ENCODE measurements at regions not wholly inside any gene's neighbourhood (a gene's known extent, or its start where the extent isn't known, plus 50 kb on each side); places are given as distances from the start of the nearest gene placed in this dataset.

- Histone ChIP-seq H3K79me2 (ENCODE audit: insufficient read depth, low read length) (no peaks in the 10 kb centered on the region), H2AFZ (ENCODE audit: low read depth, low read length) (no peak overlapping the region), H4K20me1 (ENCODE audit: insufficient read depth, low read length) (no peaks in the 10 kb centered on the region), H3K4me2 (ENCODE audit: insufficient read depth, low read length) (no peak overlapping the region), H3K9ac (ENCODE audit: low read depth, low read length) (no peak overlapping the region), H3K9me3 (ENCODE audit: insufficient read depth, low read length, severe bottlenecking) (peaks cover 3% of the 10 kb centered on the region), H3K4me3 (ENCODE audit: low read depth in 1 of 2, low read length in 2 of 2) (no peak overlapping the region), H3K4me1 (ENCODE audit: insufficient read depth, low read length) (no peaks in the 10 kb centered on the region), H3K27me3 (ENCODE audit: insufficient read depth, low read length, poor library complexity) (no peaks in the 10 kb centered on the region), H3K27ac (ENCODE audit: low read length) (no peak overlapping the region), H3K36me3 (ENCODE audit: insufficient read depth, low read length) (no peaks in the 10 kb centered on the region)
- no peak for ATAC-seq (ENCODE audit: insufficient read depth, low read depth)
- TF ChIP-seq CTCF (IDR thresholded peaks at IDR 0.05; ENCODE audit: borderline replicate concordance, extremely low read depth, low read length, poor library complexity, severe bottlenecking) (no peak), EZH2 (IDR thresholded peaks at IDR 0.05; ENCODE audit: borderline replicate concordance, low read depth, low read length, severe bottlenecking) (no peak)
- no peak for DNase-seq
Observed at GRCh38 chr14:84001023-84001422, 1528.9 kb upstream of the FLRT2 start.

GRCh38 chr14:84003346-84003745 lies 1526.6 kb upstream of the FLRT2 start:
- no peak for DNase-seq
- TF ChIP-seq EZH2 (IDR thresholded peaks at IDR 0.05; ENCODE audit: borderline replicate concordance, low read depth, low read length, severe bottlenecking): no peak
- TF ChIP-seq CTCF (IDR thresholded peaks at IDR 0.05; ENCODE audit: borderline replicate concordance, extremely low read depth, low read length, poor library complexity, severe bottlenecking): no peak

GRCh38 chr14:84006643-84007155 lies 1523.2 kb upstream of the FLRT2 start:
- Histone ChIP-seq H3K79me2 (ENCODE audit: insufficient read depth, low read length) (no peaks in the 10 kb centered on the region), H2AFZ (ENCODE audit: low read depth, low read length) (no peak overlapping the region), H3K4me2 (ENCODE audit: insufficient read depth, low read length) (no peak overlapping the region), H3K27ac (ENCODE audit: low read length) (no peak overlapping the region), H3K4me3 (ENCODE audit: low read depth in 1 of 2, low read length in 2 of 2) (no peak overlapping the region), H3K36me3 (ENCODE audit: insufficient read depth, low read length) (no peaks in the 10 kb centered on the region), H4K20me1 (ENCODE audit: insufficient read depth, low read length) (no peaks in the 10 kb centered on the region), H3K9me3 (ENCODE audit: insufficient read depth, low read length, severe bottlenecking) (no peaks in the 10 kb centered on the region), H3K4me1 (ENCODE audit: insufficient read depth, low read length) (no peaks in the 10 kb centered on the region), H3K27me3 (ENCODE audit: insufficient read depth, low read length, poor library complexity) (no peaks in the 10 kb centered on the region), H3K9ac (ENCODE audit: low read depth, low read length) (no peak overlapping the region)
- DNase-seq (no peak), ATAC-seq (ENCODE audit: insufficient read depth, low read depth) (no peak)
- no peak for TF ChIP-seq CTCF (IDR thresholded peaks at IDR 0.05; ENCODE audit: borderline replicate concordance, extremely low read depth, low read length, poor library complexity, severe bottlenecking)
- no peak for TF ChIP-seq EZH2 (IDR thresholded peaks at IDR 0.05; ENCODE audit: borderline replicate concordance, low read depth, low read length, severe bottlenecking)

More at GRCh38 chr14:84003346-84003745, 1526.6 kb upstream of the FLRT2 start:
- Histone ChIP-seq H3K27ac (ENCODE audit: low read length) (no peak overlapping the region), H3K36me3 (ENCODE audit: insufficient read depth, low read length) (no peaks in the 10 kb centered on the region), H3K79me2 (ENCODE audit: insufficient read depth, low read length) (no peaks in the 10 kb centered on the region), H2AFZ (ENCODE audit: low read depth, low read length) (no peak overlapping the region), H3K4me1 (ENCODE audit: insufficient read depth, low read length) (no peaks in the 10 kb centered on the region), H3K4me3 (ENCODE audit: low read depth in 1 of 2, low read length in 2 of 2) (no peak overlapping the region), H3K27me3 (ENCODE audit: insufficient read depth, low read length, poor library complexity) (no peaks in the 10 kb centered on the region), H3K9ac (ENCODE audit: low read depth, low read length) (no peak overlapping the region), H4K20me1 (ENCODE audit: insufficient read depth, low read length) (no peaks in the 10 kb centered on the region), H3K9me3 (ENCODE audit: insufficient read depth, low read length, severe bottlenecking) (peaks cover 3% of the 10 kb centered on the region), H3K4me2 (ENCODE audit: insufficient read depth, low read length) (no peak overlapping the region)
- no peak for ATAC-seq (ENCODE audit: insufficient read depth, low read depth)

- Histone ChIP-seq H3K4me2 (ENCODE audit: insufficient read depth, low read length) (no peak overlapping the region), H3K79me2 (ENCODE audit: insufficient read depth, low read length) (no peaks in the 10 kb centered on the region), H3K9me3 (ENCODE audit: insufficient read depth, low read length, severe bottlenecking) (no peaks in the 10 kb centered on the region), H4K20me1 (ENCODE audit: insufficient read depth, low read length) (no peaks in the 10 kb centered on the region), H3K36me3 (ENCODE audit: insufficient read depth, low read length) (no peaks in the 10 kb centered on the region), H3K27ac (ENCODE audit: low read length) (no peak overlapping the region), H3K9ac (ENCODE audit: low read depth, low read length) (no peak overlapping the region), H2AFZ (ENCODE audit: low read depth, low read length) (no peak overlapping the region), H3K4me1 (ENCODE audit: insufficient read depth, low read length) (no peaks in the 10 kb centered on the region), H3K27me3 (ENCODE audit: insufficient read depth, low read length, poor library complexity) (no peaks in the 10 kb centered on the region), H3K4me3 (ENCODE audit: low read depth in 1 of 2, low read length in 2 of 2) (no peak overlapping the region)
- TF ChIP-seq CTCF (IDR thresholded peaks at IDR 0.05; ENCODE audit: borderline replicate concordance, extremely low read depth, low read length, poor library complexity, severe bottlenecking): no peak
- TF ChIP-seq EZH2 (IDR thresholded peaks at IDR 0.05; ENCODE audit: borderline replicate concordance, low read depth, low read length, severe bottlenecking): no peak
- DNase-seq (no peak), ATAC-seq (ENCODE audit: insufficient read depth, low read depth) (no peak)
Observed at GRCh38 chr14:84013424-84013823, 1516.5 kb upstream of the FLRT2 start.

Measured in DND-41 (cell line).